GM18519 (cell line): ENCODE measurements at regions not wholly inside any gene's neighbourhood (a gene's known extent, or its start where the extent isn't known, plus 50 kb on each side); places are given as distances from the start of the nearest gene placed in this dataset.

Experiments used
- ATAC-seq: cut with Tn5 transposase; IDR thresholded peaks from one replicate; pipeline ENCODE4 v1.9.1; 2021; ENCODE audit warnings: mild to moderate bottlenecking, moderate library complexity; ENCODE audit not compliant: unreplicated experiment, low FRiP score

- no peak for ATAC-seq
Observed at GRCh38 chr9:105142406-105143135, 101.9 kb upstream of the SLC44A1 start.

- no peak for ATAC-seq
Observed at GRCh38 chr9:105143136-105143430, 101.4 kb upstream of the SLC44A1 start.

GRCh38 chr9:105144076-105144475 is 100.4 kb upstream of the SLC44A1 start:
- ATAC-seq, result no peak

- ATAC-seq, result no peak
Observed at GRCh38 chr9:105144841-105145240, 99.6 kb upstream of the SLC44A1 start.

- ATAC-seq, result no peak
Observed at GRCh38 chr9:105146677-105147076, 97.8 kb upstream of the SLC44A1 start.

GRCh38 chr9:105147110-105147871 is 97.2 kb upstream of the SLC44A1 start:
- no peak for ATAC-seq

GRCh38 chr9:105148328-105149006 is 96.0 kb upstream of the SLC44A1 start:
- no peak for ATAC-seq

- peak; percentile 63 for ATAC-seq
Observed at GRCh38 chr9:105150991-105151685, 93.3 kb upstream of the SLC44A1 start.

- ATAC-seq, result no peak
Observed at GRCh38 chr9:105151686-105151995, 92.8 kb upstream of the SLC44A1 start.

GRCh38 chr9:105154723-105155191 is 89.7 kb upstream of the SLC44A1 start:
- no peak for ATAC-seq

- ATAC-seq, result peak; percentile 81
Observed at GRCh38 chr9:105157171-105157583, 87.3 kb upstream of the SLC44A1 start.

- no peak for ATAC-seq
Observed at GRCh38 chr9:105158020-105158419, 86.4 kb upstream of the SLC44A1 start.

- no peak for ATAC-seq
Observed at GRCh38 chr9:105158898-105159297, 85.6 kb upstream of the SLC44A1 start.

- no peak for ATAC-seq
Observed at GRCh38 chr9:105168870-105169319, 75.6 kb upstream of the SLC44A1 start.

- ATAC-seq, result no peak
Observed at GRCh38 chr9:105171076-105171475, 73.4 kb upstream of the SLC44A1 start.

GRCh38 chr9:105171589-105171988 is 72.9 kb upstream of the SLC44A1 start:
- ATAC-seq, result no peak

- ATAC-seq, result no peak
Observed at GRCh38 chr9:105172436-105172835, 72.0 kb upstream of the SLC44A1 start.

GRCh38 chr9:105173306-105173705 is 71.1 kb upstream of the SLC44A1 start:
- ATAC-seq, result no peak

- no peak for ATAC-seq
Observed at GRCh38 chr9:105173826-105174225, 70.6 kb upstream of the SLC44A1 start.

GRCh38 chr9:105176194-105176593 is 68.3 kb upstream of the SLC44A1 start:
- ATAC-seq, result no peak

- ATAC-seq, result no peak
Observed at GRCh38 chr9:105178076-105178475, 66.4 kb upstream of the SLC44A1 start.
